Superior temporal gyrus (tissue), 1 donor: ENCODE measurements at regions not wholly inside any gene's neighbourhood (a gene's known extent, or its start where the extent isn't known, plus 50 kb on each side); places are given as distances from the start of the nearest gene placed in this dataset.

Experiments used
- DNase-seq: peaks from one replicate; pipeline ENCODE4 v3.0.0-alpha.2; 2016; ENCODE audit errors: extremely low spot score

DNA sequence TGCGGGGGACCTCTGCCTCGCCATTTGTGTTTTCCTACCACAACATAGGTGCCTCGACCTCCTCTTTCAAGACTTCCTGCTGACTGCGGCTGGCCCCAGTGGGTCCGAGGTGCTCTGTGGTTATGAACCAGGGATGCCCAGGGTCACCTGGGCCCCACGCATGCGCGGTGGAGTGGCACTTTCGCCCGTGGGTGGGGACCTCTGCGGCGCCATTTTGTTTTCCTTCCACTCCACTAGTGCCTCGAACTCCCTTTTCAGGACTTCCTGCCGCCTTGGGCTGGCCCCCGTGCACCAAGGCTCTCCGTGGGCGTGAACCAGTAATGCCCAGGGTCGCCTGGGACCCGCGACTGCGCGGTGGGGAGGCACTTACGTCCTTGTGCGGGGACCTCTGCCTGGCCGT lies 351.6 kb downstream of the ALG10 start:
- DNase-seq = no peak

DNA sequence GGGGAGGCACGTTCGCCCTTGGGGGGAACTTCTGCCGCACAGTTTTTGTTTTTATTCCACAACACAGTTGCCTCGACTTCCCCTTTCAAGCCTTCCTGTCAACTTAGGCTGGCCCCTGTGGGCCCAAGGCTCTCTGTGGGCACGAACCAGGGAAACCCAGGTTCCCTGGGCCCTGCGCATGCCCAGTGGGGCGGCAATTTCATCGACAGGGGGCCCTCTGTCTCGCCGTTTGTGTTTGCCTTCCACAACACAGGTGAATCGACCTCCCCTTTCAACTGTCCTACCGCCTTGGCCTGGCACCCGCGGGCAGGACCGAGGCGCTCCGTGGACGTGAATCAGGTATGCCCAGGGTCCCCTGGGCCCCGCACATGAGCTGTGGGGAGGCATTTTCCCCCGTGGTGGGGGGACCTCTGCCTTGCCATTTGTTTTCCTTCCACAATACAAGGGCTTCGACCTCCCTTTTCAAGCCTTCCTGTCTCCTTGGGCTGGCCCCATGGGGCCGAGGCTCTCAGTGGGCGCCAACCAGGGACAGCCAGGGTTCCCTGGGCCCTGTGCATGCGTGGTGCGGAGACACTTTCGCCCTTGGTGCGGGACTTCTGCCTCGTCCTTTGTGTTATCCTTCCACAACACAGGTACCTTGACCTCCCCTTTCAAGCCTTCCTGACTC lies 354.0 kb downstream of the ALG10 start:
- no peak for DNase-seq

DNA sequence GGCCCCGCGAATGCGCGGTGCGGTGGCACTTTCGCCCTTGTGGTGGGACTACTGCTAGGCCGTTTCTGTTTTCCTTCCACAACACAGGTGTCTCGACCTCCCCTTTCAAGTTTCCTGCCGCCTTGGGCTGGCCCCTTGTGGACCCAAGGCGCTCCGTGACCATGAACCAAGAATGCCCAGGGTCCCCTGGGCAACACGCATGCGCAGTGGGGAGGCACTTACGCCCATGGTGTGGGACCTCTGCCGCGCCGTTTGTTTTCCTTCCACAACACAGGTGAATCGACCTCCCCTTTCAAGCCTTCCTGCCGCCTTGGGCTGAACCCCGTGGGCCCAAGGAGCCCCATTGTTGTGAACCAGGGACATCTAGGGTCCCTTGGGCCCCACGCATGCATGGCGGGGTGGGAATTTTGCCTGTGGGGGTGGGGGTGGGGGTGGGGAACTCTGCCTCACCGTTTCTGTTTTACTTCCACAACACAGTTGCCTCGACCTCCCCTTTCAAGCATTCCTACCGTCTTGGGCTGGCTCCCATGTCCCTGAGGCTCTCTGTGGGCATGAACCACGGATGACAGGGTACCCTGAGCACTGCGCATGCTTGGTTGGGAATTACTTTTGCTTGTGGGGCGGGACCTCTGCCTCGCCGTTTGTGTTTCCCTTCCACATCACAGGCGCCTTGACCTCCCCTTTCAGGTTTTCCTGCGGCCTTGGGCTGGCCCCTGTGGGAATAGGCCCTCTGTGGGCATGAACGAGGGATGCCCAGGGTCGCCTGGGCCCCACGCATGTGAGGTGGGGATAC lies 355.1 kb downstream of the ALG10 start:
- DNase-seq = no peak

DNA sequence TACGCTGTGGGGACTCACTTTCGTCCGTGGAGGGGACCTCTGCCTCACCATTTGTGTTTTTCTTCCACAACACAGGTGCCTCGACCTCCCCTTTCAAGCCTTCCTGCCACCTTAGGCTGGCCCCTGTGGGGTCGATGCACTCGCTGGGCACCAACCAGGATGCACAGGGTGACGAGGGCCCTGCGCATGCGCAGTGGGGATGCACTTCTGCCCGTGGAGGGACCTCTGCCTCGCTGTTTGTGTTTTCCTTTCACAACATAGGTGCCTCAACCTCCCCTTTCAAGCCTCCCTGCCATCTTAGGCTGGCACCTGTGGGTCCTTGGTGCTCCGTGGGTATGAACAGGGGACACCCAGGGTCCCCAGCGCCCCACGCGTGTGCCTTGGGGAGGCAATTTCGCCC lies 356.8 kb downstream of the ALG10 start:
- DNase-seq = no peak

DNA sequence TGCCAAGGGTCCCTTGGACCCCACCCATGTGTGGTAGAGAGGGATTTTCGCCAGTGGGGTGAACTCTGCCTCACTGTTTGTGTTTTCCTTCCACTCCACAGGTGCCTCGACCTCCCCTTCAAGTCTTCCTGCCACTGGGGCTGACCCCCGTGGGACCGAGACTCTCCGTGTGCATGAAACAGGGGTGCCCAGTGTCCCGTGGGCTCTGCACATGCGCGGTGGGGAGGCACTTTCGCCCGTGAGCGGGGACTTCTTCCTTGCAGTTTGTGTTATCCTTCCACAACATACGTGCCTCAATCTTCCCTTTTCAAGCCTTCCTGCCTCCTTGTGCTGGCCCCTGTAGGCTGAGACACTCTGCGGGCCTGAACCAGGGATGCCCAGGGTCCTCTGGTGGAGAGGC lies 362.4 kb downstream of the ALG10 start:
- DNase-seq = no peak

DNA sequence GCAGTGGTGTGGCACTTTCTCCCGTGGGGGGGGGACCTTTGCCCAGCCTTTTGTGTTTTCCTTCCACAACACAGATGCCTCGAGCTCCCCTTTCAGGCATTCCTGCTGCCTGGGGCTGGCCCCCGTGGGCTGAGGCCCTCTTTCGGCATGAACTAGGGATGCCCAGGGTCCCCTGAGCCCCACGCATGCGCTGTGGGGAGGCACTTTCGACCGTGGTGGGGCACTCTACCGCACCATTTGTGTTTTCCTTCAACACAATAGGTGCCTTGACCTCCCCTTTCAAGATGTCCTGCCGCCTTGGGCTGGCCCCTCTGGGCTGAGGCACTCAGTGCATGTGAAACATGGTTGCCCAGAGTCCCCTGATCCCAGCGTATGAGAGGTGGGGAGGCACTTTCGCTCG lies 363.7 kb downstream of the ALG10 start:
- DNase-seq = no peak

DNA sequence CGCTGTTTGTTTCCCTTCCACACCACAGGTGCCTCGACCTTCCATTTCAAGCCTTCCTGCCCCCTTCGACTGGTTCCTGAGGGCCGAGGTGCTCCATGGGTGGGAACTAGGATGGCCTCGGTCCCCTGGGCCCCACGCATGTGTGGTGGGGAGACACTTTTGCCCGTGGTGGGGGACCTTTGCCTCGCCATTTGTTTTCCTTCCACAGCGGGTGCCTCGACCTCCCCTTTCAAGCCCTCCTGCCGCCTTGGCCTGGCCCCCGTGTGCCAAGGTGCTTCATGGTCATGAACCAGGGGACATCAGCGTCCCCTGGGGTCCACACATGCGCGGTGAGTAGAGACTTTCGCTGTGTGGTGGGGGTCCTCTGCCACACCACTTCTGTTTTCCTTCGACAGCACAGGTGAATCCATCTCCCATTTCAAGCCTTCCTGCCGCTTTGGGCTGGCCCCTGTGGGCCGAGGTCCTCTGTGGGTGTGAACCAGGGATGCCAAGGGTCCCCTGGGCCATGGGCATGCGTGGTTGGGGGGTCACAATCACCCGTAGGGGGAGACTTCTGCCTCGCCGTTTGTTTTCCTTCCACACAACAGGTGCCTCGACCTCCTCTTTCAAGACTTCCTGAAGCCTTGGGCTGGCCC lies 364.4 kb downstream of the ALG10 start:
- DNase-seq = no peak

DNA sequence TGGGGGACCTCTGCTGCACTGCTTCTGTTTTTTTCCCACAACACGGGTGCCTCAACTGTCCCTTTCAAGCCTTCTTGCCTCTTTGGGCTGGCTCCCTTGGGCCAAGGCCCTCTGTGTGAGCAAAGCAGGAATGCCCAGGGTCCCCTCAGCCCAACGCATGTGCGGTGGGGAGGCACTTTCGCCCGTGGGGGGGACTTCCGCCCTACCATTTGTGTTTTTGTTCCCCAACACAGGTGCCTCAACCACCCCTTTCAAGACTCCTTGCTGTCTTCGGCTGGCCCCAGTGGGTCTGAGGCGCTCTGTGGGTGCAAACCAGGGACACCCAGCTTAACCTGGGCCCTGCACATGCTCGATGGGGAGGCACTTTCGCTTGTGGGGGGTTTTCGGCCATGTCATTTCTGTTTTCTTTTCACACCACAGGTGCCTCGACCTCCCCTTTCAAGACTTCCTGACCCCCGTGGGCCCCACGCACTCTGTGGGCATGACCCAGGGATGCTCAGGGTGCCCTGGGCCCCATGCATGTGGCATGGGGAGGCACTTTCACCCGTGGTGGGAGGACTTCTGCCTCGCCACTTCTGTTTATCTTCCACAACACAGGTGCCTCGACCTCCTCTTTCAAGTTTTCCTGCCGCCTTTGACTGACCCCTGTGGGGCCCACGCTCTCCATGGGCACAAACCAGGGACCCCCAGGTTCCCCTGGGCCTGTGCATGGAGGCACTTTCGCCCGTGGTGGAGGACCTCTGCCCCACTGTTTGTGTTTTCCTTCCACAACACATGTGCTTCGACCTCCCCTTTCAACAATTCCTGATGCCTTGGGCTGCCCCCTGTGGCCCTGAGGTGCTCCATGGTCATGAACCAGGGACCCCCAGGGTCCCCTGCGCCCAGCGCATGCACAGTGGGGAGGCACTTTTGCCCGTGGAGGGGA lies 365.7 kb downstream of the ALG10 start:
- DNase-seq = no peak

DNA sequence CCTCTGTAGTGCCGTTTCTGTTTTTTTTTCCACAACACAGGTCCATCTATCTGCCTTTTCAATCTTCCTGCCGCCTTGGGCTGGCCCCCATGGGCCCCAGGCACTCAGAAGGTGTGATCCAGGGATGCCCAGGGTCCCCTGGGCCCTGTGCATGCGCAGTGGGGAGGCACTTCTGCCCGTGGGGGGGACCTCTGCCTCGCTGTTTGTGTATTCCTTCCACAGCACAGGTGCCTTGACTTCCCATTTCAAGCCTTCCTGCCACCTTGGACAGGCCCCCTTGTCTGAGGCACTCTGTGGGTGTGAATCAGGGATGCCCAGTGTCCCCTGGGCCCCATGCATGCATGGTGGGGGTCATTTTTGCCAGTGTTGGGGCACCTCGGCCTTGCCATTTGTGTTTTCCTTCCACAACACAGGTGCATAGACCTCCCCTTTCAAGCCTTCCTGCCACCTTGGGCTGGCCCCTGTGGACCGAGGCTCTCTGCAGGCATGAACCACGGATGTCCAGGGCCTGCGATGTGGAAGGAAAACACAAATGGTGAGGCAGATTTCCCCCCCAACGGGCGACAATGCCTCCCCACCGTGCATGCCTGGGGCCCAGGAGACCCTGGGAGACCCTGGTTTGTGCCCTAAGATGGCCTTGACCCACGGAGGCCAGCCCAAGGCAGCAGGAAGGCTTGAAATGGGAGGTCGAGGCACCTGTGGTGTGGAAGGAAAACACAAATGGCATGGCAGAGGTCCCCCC lies 366.5 kb downstream of the ALG10 start:
- DNase-seq = no peak

DNA sequence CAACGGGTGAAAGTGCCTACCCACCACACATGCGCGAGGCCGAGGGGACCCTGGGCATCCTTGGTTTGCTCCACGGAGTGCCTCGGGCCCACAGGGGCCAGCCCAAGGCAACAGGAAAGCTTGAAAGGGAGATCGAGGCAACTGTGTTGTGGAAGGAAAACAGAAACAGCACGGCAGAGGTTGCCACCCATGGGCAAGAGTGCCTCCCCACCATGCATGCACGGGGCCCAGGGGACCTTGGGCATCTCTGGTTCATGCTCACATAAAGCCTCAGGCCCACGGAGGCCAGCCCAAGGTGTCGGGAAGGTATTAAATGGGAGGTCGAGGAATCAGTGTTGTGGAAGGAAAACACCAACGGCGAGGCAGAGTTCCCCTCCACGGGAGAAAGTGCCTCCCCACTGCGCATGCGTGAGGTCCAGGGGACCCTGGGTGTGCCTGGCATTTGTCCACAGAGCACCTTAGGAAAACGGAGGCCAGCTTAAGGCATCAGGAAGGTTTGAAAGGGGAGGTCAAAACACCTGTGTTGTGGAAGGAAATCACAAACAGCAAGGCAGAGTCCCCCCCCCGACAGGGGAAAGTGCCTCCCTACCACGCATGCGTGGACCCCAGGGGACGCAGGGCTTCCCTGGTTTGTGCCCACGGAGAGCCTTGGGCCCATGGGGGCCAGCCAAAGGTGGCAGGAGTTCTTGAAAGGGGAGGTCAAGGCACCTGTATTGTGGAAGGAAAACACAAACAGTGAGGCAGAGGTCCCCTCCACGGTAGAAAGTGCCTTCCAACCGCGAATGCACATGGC lies 367.3 kb downstream of the ALG10 start:
- no peak for DNase-seq

DNA sequence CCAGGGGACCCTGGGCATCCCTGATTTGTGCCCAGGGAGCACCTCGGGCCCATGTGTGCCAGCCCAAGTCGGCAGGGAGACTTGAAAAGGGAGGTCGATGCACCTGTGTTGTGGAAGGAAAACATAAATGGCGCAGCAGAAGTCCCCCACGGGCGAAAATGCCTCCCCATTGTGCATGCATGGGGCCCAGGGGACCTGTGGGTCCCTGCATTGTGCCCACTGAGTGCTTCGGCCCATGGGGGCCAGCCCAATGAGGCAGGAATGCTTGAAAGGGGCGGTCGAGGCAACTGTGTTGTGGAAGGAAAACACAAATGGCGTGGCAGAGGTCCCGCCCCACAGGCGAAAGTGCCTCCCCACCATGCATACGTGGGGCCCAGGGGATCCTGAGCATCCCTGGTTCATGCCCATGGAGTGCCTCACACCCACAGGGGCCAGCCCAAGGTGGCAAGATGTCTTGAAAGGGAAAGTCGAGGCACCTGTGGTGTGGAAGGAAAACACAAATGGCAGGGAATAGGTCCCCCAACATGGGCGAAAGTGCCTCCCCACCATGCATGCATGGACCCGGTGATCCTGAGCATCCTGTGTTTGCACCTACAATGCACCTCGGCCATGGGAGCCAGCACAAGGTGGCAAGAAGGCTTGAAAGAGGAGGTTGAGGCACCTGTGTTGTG lies 368.0 kb downstream of the ALG10 start:
- DNase-seq = no peak

DNA sequence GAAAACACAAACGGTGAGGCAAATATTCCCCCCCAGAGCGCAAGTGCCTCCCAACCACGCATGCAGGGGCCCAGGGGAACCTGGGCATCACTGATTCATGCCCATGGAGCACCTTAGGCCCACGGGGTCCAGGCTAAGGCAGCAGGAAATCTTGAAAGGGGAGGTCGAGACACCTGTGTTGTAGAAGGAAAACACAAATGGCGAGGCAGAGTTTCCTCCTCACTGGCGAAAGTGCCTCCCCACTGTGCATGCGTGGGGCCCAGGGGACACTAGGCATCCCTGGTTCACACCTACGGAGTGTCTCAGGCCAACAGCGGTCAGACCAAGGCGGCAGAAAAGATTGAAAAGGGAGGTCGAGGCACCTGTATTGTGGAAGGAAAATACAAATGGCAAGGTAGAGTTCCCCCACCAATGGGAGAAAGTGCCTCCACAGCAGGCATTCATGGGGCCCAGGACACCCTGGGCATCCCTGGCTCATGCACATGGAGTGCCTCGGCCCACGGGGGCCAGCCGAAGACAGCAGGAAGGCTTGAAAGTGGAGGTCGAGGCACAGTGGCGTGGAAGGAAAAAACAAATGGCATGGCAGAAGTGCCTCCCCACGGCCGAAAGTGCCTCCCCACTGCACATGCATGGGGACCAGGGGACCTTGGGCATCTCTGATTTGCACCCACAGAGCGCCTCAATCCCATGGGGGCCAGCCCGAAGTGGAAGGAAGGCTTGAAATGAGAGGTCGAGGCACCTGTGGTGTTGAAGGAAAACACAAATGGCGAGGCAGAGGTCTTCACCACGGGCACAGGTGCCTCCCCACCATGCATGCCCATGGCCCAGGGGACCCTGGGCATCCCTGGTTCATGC lies 368.8 kb downstream of the ALG10 start:
- no peak for DNase-seq

DNA sequence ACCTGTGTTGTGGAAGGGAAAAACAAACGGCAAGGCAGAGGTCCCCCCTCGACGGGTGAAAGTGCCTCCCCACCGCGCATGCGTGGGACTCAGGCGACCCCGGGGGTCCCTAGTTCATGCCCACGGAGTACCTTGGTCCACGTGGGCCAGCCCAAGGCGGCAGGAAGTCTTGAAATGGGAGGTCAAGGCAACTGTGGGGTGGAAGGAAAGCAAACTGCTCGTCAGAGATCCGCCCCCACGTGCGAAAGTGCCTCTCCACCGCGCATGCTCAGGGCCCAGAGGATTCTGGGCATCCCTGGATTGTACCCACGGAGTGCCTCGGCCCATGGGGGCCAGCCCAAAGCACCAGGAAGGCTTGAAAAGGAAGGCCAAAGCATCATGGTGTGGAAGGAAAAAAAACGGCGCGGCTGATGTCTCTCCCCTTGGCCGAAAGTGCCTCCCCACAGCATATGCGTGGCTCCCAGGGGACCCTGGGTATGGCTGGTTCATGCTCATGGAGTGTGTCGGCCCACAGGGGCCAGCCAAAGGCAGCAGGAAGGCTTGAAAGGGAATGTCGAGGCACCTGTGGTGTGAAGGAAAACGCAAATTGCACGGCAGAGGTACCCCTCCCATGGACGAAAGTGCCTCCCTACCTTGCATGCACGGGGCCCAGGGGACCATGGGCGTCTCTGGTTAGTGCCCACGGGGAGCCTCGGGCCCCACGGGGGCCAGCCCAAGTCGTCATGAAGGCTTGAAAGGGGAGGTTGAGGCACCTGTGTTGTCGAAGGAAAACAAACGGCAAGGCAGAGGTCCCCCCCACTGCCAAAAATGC lies 369.7 kb downstream of the ALG10 start:
- no peak for DNase-seq

DNA sequence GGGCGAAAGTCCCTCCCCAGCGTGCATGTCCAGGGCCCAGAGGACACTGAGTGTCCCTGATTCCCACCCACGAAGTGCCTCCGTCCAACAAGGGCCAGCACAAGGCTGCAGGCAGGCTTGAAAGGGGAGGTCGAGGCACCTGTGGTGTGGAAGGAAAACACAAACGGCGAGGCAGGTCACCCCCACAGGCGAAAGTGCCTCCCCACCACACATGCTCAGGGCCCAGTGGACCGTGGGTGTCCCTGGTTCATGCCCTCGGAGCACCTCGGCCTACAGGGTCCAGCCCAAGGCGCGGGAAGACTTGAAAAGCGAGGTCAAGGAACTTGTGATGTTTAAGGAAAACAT lies 370.4 kb downstream of the ALG10 start:
- no peak for DNase-seq

DNA sequence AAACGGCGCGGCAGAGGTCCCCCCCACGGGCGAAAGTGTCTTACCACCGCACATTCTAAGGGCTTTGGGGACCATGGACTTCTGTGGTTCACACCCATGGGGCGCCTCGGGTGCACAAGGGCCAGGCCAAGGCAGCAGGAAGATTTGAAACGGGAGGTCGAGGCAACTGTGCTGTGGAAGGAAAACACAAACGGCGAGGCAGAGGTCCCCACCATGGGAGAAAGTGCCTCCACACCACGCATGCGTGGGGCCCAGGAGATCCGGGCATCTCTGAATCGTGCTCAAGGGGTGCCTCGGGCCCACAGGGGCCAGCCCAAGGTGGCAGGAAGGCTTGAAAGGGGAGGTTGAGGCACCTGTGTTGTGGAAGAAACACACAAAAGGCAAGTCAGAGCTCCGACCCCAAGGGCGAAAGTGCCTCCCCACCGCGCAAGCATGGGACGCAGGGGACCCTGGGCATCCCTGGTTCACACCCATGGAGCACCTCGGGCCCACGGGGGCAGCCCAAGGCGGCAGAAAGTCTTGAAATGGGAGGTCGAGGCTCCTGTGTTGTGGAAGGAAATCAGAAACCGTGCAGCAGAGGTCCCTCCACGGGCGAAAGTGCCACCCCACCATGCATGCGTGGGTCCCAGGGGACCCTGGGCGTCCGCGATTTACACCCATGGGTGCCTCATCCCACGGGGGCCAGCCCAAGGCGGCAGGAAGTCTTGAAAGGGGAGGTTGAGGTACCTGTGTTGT lies 371.0 kb downstream of the ALG10 start:
- DNase-seq = no peak

DNA sequence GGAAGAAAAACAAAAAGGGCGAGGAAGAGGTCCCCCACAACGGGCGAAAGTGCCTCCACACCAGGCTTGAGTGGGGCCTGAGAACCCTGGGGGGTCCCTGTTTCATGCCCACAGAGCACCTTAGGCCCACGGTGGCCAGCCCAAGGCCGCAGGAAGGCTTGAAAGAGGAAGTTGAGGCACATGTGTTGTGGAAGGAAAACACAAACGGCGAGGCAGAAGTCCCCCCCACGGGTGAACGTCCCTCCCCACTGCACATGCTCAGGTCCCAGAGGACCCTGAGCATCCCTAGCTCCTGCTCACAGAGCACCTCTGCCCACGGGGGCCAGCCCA lies 371.5 kb downstream of the ALG10 start:
- no peak for DNase-seq

DNA sequence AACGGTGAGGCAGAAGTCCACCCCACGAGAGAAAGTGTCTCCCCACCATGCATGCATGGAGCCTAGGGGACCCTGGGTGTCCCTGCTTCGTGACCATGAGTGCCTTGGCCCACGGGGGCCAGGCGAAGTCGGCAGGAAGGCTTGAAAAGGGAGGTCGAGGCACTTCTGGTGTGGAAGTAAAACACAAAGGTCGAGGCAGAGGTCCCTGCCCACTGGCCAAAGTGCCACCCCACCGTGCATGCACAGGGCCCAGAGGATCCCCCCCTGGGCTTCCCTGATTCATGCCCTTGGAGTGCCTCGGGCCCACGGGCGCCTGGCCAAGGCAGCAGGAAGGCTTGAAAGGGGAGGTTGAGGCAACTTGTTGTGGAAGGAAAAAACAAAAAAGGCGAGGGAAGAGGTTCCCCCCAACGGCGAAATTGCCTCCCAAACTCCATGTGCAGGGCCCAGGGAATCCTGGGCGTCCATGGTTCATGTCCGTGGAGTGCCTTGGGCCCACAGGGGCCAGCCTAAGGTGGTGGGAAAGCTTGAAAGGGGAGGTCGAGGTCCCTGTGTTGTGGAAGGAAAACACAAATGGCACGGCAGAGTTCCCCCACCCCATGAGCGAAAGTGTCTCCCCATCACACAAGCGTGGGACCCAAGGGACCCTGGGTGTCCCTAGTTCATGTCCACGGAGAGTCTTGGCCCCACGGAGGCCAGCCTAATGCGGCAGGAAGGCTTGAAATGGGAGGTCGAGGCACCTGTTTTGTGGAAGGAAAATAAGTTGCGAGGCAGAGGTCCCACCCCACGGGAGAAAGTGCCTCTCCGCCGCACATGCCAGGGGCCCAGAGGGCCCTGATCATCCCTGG lies 372.1 kb downstream of the ALG10 start:
- no peak for DNase-seq
